ENCODE measurements at regions not wholly inside any gene's neighbourhood (a gene's known extent, or its start where the extent isn't known, plus 50 kb on each side); places are given as distances from the start of the nearest gene placed in this dataset.
A peak's percentile ranks its signal among the peaks of the same experiment; 100 is the strongest.

DNA sequence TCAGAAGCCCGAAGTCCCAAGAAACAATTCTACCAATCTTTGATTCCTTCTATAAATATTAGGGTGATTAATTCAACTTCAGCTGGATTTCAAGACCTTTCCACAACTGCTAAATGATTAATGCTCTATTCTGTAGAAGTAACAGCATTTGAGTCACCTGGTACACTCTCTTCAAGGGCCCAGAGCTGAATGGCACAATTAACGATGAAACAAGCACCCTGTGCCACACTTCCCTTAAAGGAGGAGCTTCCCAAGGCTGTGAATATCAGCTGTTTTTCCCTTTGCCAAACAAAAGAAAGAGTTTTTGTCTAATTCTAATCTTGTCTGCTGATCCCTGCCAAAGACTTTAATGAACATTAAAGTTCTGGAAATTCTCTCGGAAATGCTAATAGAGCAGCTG is 56.0 kb downstream of the BOD1L2 start:
- Mint-ChIP-seq H3K27ac (no peak overlapping the region), H3K27me3 (ENCODE audit: low read depth) (peaks cover 2% of the 10 kb centered on the region), H3K4me1 (ENCODE audit: low read depth) (no peaks in the 10 kb centered on the region), H3K4me3 (no peak overlapping the region), H3K9me3 (no peaks in the 10 kb centered on the region), H3K36me3 (ENCODE audit: low read depth) (no peaks in the 10 kb centered on the region)
- no peak for DNase-seq (ENCODE audit: low spot score)

DNA sequence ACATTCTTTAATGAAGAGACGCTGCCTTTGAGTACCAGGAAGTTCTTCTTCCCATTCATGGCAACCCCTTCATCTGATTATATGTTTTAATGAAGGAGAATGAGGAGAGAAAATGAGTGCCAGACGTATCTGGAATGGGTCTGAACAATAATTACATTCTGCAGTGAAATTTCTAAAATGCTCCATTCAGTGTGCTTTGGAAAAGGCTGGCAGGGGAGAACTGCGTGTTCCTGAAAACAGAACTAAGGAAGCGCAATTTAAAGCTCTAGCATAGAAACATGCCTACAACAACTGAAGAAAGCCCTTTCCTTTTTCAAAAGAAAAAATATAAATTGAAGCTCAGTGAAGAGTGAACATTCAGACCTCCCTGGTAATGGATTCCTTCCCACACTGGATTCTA is 58.8 kb downstream of the BOD1L2 start:
- Mint-ChIP-seq H3K27me3 (ENCODE audit: low read depth) (peaks cover 16% of the 10 kb centered on the region), H3K36me3 (ENCODE audit: low read depth) (no peaks in the 10 kb centered on the region), H3K27ac (no peak overlapping the region), H3K4me3 (no peak overlapping the region), H3K4me1 (ENCODE audit: low read depth) (peaks cover 9% of the 10 kb centered on the region), H3K9me3 (no peaks in the 10 kb centered on the region)
- DNase-seq (ENCODE audit: low spot score) = no peak

DNA sequence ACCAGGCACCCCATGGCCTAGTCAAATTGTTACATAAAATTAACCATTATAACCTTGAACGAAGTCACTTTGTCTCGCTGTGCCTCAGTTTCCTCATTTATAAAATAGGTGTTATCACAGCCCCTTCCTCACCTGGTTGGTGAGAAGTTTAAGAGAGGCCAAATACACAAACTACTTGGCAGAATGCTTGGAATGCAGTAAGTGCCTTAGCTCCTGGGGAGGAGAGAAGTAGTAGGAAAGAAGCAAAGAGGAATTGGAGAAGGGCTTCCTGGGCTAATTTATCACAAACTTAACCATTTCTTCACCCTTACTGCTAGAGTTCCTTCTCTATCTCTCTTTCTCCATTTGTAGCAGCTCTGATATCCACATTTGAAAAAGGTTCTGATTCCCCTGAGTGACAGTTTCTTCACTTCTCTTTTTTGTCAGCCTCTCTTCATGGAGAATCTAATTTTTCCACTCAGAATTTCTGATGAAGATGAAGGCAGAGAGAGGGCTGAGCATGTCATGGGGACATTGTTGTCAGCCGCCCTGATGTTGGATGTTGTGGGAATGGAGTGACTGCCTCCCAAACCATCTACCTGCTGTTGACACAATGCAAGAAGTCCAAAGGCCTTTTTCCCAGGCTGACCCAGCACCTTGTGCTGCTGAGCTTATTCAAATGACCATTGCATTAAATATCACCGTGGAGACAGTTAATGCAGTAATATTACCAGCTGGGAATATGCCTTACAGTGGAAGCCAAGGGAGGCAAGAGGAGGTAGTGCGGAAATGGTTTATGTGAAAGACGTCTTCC is 60.4 kb downstream of the BOD1L2 start:
- H3K27ac Mint-ChIP-seq = no peak overlapping the region
- H3K36me3 Mint-ChIP-seq (ENCODE audit: low read depth) = no peaks in the 10 kb centered on the region
- peaks cover 9% of the 10 kb centered on the region for H3K4me1 Mint-ChIP-seq (ENCODE audit: low read depth)
- H3K9me3 Mint-ChIP-seq = no peaks in the 10 kb centered on the region
- H3K27me3 Mint-ChIP-seq (ENCODE audit: low read depth) = peaks cover 21% of the 10 kb centered on the region
- H3K4me3 Mint-ChIP-seq = no peak overlapping the region
- no peak for DNase-seq (ENCODE audit: low spot score)

DNA sequence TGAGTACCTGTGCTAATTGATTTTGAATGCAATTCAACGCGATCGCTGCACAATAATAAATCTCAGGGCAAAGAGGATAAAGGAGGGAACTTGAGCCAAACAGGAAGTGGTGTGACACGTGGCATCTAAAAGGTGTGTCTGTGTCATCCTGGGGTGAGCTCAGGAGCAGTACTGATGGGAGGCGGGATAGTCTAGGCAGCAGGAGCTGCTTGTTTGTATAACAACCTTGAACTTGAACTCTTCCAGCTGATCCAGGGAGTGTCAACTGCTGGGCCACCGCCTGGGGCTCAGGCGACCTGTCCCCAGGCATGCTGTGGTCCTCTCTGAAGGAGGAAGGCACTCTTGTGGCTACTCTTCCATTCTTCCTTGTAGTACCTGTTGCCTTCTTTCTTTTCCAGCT is 61.2 kb downstream of the BOD1L2 start:
- H3K36me3 Mint-ChIP-seq (ENCODE audit: low read depth) = no peaks in the 10 kb centered on the region
- no peaks in the 10 kb centered on the region for H3K9me3 Mint-ChIP-seq
- DNase-seq (ENCODE audit: low spot score) = no peak
- H3K4me1 Mint-ChIP-seq (ENCODE audit: low read depth) = peaks cover 9% of the 10 kb centered on the region
- no peak overlapping the region for H3K27ac Mint-ChIP-seq
- H3K4me3 Mint-ChIP-seq = no peak overlapping the region
- H3K27me3 Mint-ChIP-seq (ENCODE audit: low read depth) = peaks cover 21% of the 10 kb centered on the region

DNA sequence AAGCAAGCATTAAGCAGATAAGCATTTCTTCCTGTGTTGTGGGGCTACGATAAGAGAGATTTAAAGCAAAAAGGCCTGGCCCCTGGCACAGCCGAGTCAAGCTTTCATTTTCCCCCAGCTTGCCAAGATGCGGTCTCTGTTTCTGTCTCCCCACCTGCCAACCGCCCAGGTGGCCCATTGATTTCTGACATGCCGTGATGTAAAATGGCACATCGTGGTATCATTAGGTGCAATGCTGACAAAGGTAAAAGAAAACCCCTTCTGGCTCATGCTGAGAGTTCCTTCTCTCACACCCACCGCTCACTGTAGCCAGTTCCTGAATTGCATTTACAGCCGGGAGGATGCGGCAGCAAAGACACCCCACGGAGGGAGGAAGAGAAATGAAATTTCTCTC is 62.8 kb downstream of the BOD1L2 start:
- no peak for DNase-seq (ENCODE audit: low spot score)
- Mint-ChIP-seq H3K4me3 (peak overlapping the region; percentile 67), H3K36me3 (ENCODE audit: low read depth) (no peaks in the 10 kb centered on the region), H3K27me3 (ENCODE audit: low read depth) (peaks cover 21% of the 10 kb centered on the region), H3K27ac (no peak overlapping the region), H3K4me1 (ENCODE audit: low read depth) (peaks cover 9% of the 10 kb centered on the region), H3K9me3 (no peaks in the 10 kb centered on the region)

DNA sequence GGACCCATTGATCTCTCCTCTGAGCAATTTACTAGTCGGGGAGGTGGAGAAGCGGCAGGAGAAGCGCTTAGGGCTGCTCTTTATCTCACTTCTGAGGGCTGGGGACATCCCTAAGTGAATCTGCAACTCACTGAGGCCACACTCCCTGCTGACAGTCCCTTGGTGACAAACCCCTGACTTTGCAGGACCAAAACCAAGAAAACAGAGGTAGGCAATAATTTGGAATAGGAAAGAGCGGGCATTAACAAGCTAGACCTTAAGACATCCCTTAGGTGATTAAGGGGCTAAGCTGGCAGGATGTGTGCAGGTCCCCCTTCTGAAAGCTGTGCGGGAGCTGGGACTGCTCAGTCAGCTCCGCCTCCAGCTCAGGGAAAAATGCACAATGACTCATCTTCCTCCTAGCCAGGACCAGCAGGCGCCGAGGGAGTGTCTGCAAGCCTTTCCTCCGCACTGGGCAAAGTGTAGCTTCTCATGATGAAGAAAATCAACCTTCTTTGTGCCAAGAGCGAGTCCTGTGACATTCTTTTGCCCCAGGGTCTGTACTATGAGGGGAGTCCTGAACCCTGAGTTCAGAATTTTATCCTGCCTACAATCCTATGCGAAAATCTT is 63.3 kb downstream of the BOD1L2 start:
- H3K4me3 Mint-ChIP-seq = peak overlapping the region; percentile 67
- no peak for DNase-seq (ENCODE audit: low spot score)
- H3K4me1 Mint-ChIP-seq (ENCODE audit: low read depth) = peaks cover 9% of the 10 kb centered on the region
- H3K36me3 Mint-ChIP-seq (ENCODE audit: low read depth) = no peaks in the 10 kb centered on the region
- peaks cover 20% of the 10 kb centered on the region for H3K27me3 Mint-ChIP-seq (ENCODE audit: low read depth)
- H3K27ac Mint-ChIP-seq = no peak overlapping the region
- H3K9me3 Mint-ChIP-seq = no peaks in the 10 kb centered on the region

DNA sequence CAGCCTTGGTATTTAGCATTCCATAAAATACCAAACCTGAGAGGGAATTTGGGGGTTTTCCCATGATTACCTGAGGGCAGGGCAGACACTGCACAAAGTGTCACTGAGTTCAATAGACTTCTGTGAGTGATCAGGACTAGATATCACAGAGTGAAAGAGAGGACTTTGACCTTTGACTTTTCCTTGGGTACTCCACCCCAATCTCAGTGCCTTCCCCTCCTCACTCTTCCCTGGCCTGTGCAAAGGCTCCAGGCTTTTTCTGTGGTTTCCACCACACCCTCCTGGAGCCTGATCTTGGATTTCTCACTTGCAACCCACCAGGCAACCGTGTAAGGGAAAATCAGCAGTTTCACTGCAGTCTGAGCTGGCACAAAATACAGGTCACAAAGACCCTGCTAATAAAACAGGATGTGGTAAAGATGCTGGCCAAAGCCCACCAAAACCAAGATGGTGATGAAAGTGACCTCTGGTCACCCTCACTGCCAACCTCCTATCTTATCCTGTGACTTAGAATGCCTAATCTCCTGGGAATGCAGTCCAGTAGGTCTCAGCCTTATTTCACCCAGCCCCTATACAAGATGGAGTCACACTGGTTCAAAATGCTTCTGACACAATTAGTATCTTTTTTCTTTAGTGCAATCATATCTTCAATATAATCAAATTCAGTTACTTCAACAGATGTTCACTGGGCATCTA is 64.0 kb downstream of the BOD1L2 start:
- Mint-ChIP-seq H3K9me3 (no peaks in the 10 kb centered on the region), H3K36me3 (ENCODE audit: low read depth) (no peaks in the 10 kb centered on the region), H3K27me3 (ENCODE audit: low read depth) (peaks cover 19% of the 10 kb centered on the region), H3K4me3 (no peak overlapping the region), H3K4me1 (ENCODE audit: low read depth) (peaks cover 9% of the 10 kb centered on the region), H3K27ac (no peak overlapping the region)
- DNase-seq (ENCODE audit: low spot score) = no peak

DNA sequence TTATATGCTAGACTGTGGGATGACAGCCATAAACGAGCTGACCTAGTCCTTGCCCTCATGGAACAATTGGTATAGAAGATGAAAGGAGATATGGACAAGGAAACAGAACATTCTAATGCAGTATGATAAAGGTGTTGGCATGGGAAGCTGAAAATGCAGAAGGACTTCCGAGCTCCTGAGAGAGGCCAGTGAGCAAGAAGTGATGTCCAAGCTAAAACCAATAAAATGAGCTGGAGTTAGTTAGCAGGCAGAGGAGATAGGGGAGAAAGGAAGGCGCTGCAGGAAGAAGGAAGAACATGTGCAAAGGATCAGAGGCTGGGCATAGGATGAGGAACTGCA is 64.5 kb downstream of the BOD1L2 start:
- DNase-seq (ENCODE audit: low spot score) = no peak

DNA sequence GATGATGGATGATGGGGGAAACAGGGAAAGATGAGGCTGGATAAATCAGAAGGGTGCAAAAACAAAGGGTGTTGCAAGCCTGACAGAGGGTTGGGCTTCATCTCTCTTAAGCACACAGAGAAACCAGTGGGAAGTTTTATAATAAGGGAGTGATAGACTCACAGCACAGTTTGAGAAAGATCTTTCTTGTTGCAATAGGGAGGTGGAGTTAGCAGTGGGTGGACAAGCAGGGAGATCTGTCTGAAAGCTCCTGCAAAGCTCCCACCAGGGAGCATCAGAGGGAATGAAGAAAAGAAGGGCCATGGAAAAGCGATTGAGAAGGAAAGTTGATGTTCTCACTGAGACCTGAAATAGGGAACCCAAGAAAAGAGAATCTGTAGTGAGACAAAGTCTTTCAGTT is 64.9 kb downstream of the BOD1L2 start:
- peaks cover 9% of the 10 kb centered on the region for H3K4me1 Mint-ChIP-seq (ENCODE audit: low read depth)
- no peaks in the 10 kb centered on the region for H3K36me3 Mint-ChIP-seq (ENCODE audit: low read depth)
- no peak overlapping the region for H3K27ac Mint-ChIP-seq
- DNase-seq (ENCODE audit: low spot score) = no peak
- no peak overlapping the region for H3K4me3 Mint-ChIP-seq
- peaks cover 19% of the 10 kb centered on the region for H3K27me3 Mint-ChIP-seq (ENCODE audit: low read depth)
- no peaks in the 10 kb centered on the region for H3K9me3 Mint-ChIP-seq

More for the DNA sequence above, 64.5 kb downstream of the BOD1L2 start:
- Mint-ChIP-seq H3K9me3 (no peaks in the 10 kb centered on the region), H3K4me1 (ENCODE audit: low read depth) (peaks cover 9% of the 10 kb centered on the region), H3K4me3 (no peak overlapping the region), H3K27me3 (ENCODE audit: low read depth) (peaks cover 19% of the 10 kb centered on the region), H3K27ac (no peak overlapping the region), H3K36me3 (ENCODE audit: low read depth) (no peaks in the 10 kb centered on the region)

DNA sequence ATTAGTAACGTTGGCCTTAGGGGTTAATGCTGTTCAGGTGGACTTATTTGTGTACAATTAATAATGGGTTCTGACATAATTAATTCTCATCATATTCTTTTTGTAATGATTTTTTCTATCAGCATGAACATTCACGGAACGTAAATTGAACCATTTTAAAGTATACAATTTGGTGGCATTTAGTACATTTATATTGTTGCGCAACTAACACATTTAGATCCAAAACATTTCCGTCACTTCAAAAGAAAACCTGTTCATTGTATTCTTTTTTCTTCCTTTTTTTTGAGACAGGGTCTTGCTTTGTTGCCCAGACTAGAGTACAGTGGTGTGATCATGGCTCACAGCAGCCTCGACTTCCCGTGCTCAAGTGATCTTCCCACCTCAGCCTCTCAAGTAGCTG is 65.8 kb downstream of the BOD1L2 start:
- Mint-ChIP-seq H3K27ac (no peak overlapping the region), H3K4me1 (ENCODE audit: low read depth) (peaks cover 9% of the 10 kb centered on the region), H3K4me3 (no peak overlapping the region), H3K36me3 (ENCODE audit: low read depth) (no peaks in the 10 kb centered on the region), H3K27me3 (ENCODE audit: low read depth) (peaks cover 19% of the 10 kb centered on the region), H3K9me3 (no peaks in the 10 kb centered on the region)
- no peak for DNase-seq (ENCODE audit: low spot score)

DNA sequence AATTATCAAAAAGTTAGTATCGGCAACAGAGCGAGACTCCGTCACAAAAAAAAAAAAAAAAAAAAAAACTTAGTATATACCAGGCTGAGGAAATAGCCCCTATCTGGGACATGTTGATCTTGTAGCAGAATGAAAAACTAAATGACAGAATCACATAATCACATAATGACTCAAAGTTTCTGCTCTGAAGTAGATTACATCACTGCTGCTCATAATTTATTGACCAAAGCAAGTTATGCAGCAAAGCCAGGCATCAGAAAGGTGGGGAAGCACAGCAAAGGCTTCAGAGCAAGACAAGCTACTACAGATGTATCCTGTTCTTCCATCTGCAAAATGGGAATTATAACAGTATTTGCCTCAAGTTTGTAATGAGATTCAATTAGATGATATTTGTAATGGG is 68.1 kb downstream of the BOD1L2 start:
- H3K27me3 Mint-ChIP-seq (ENCODE audit: low read depth) = peaks cover 8% of the 10 kb centered on the region
- DNase-seq (ENCODE audit: low spot score) = no peak
- H3K9me3 Mint-ChIP-seq = no peaks in the 10 kb centered on the region
- no peaks in the 10 kb centered on the region for H3K36me3 Mint-ChIP-seq (ENCODE audit: low read depth)
- peaks cover 2% of the 10 kb centered on the region for H3K4me1 Mint-ChIP-seq (ENCODE audit: low read depth)
- no peak overlapping the region for H3K4me3 Mint-ChIP-seq
- H3K27ac Mint-ChIP-seq = no peak overlapping the region

DNA sequence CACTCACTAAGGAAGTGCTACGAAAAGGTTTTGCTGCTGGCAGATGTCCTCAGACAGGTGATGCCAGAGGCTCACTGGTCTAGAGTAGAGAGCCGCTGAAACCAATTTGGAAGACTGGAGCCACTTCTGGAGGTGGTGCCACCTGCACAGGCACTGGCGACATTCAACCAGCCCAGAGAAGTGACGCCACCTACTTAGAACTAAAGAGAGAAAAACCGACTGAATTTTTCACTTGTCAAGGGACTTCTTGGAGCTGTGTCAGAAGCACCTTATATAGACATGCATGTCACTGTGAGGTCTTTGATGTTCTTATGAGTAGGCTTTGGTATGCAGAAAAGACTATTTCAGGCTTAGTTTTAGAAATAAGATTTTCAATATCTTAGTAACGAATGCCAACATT is 71.4 kb downstream of the BOD1L2 start:
- Mint-ChIP-seq H3K4me1 (ENCODE audit: low read depth) (no peaks in the 10 kb centered on the region), H3K9me3 (no peaks in the 10 kb centered on the region), H3K27ac (no peak overlapping the region), H3K36me3 (ENCODE audit: low read depth) (no peaks in the 10 kb centered on the region), H3K4me3 (no peak overlapping the region), H3K27me3 (ENCODE audit: low read depth) (no peaks in the 10 kb centered on the region)
- DNase-seq (ENCODE audit: low spot score) = no peak

DNA sequence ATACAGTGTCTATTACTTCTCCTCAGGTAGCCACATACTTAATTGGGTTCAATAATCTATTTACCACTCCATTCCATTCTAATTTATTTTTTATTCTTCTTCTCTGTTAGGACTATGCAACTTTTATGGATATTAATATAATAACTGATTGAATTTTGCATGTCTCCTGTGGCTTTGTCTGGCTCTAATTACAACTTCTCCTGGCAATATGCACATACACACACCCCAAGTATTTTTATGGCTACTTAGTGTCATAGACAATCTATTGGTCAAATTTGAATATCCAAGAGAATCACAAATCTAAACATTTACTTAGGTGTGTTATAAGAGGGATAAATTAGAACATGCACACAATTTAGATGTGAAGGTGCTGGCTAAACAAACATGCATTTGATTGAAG is 73.1 kb downstream of the BOD1L2 start:
- Mint-ChIP-seq H3K27ac (no peak overlapping the region), H3K27me3 (ENCODE audit: low read depth) (no peaks in the 10 kb centered on the region), H3K4me3 (no peak overlapping the region), H3K4me1 (ENCODE audit: low read depth) (no peaks in the 10 kb centered on the region), H3K36me3 (ENCODE audit: low read depth) (no peaks in the 10 kb centered on the region), H3K9me3 (no peaks in the 10 kb centered on the region)
- DNase-seq (ENCODE audit: low spot score) = no peak

DNA sequence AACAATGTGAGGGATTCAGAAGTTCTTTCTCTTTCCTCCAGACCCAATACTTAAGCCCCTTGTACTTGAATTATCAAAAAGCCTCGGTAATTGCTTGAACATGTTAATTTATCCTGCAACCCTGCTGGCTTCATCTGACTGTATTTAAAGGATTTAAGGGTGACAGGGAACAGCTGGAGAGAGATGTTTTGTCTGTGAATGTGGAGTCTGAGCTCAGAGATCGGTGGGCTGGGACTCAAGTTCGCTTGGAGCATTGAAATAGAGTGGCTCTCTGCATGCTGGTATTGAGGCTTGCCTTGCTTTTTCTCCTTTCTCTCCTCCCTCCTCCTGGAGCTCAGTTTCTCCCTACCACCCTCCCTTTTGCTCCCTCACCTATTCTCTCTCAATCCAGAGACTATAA is 73.6 kb downstream of the BOD1L2 start:
- no peaks in the 10 kb centered on the region for H3K4me1 Mint-ChIP-seq (ENCODE audit: low read depth)
- no peaks in the 10 kb centered on the region for H3K27me3 Mint-ChIP-seq (ENCODE audit: low read depth)
- no peaks in the 10 kb centered on the region for H3K9me3 Mint-ChIP-seq
- no peak for DNase-seq (ENCODE audit: low spot score)
- H3K4me3 Mint-ChIP-seq = no peak overlapping the region
- no peak overlapping the region for H3K27ac Mint-ChIP-seq
- no peaks in the 10 kb centered on the region for H3K36me3 Mint-ChIP-seq (ENCODE audit: low read depth)

Measured in T-helper 2 cell treated with Interferon-gamma antibody and Interleukin-4, amounts not matched to agents 5 μg/mL and 100 μg/mL, for 36 hours (primary cell).